B cell (primary cell): ENCODE measurements at regions not wholly inside any gene's neighbourhood (a gene's known extent, or its start where the extent isn't known, plus 50 kb on each side); places are given as distances from the start of the nearest gene placed in this dataset.

Experiments used
- CTCF ChIP-seq: fragments of 200-600 bp; IDR thresholded peaks from one replicate; pipeline ENCODE4 v1.8.0; 2022; ENCODE audit warnings: antibody characterized with exemption, mild to moderate bottlenecking
- EZH2 ChIP-seq: IDR thresholded peaks from 2 replicates; pipeline ENCODE4 v1.6.1; 2012; ENCODE audit warnings: borderline replicate concordance, low read depth, mild to moderate bottlenecking, moderate library complexity, low read length; ENCODE audit not compliant: insufficient read depth, poor library complexity, severe bottlenecking

GRCh38 chr13:73945871-73946270, 188.3 kb downstream of the KLF12 start:
- TF ChIP-seq CTCF (no peak), EZH2 (no peak)
